ENCODE measurements at regions not wholly inside any gene's neighbourhood (a gene's known extent, or its start where the extent isn't known, plus 50 kb on each side); places are given as distances from the start of the nearest gene placed in this dataset.

DNA sequence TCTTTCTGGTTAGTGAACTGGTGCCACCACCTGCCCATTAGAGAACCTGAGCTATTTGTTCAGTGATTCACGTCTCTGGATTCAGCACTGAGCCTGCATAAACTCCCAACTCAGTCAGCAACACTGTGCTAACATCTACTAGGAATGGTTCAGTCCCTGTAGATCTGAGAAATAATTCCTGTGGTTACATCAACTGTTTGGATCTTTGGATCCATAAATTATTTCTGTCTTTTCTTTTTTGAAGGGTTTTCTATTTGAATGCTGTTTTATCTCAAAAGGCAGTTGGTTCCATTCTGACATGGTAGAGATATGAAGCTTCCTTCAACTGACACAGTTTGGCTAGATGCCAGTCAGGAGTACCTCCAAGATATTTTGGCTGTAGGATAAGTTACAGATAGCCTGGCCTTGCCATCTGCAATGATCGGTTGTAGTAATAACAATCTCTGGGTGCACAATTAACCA is 125.9 kb downstream of the TRMT11 start (continued):
- peak; percentile 94 for TF ChIP-seq PRDM10 (IDR thresholded peaks at IDR 0.05; ENCODE audit: partially characterized antibody)
- no peak for TF ChIP-seq POLR2AphosphoS2 (IDR thresholded peaks at IDR 0.05; ENCODE audit: low read length)
- TF ChIP-seq HEY1 (CRISPR knock-in tag; IDR thresholded peaks at IDR 0.05; ENCODE audit: borderline replicate concordance), result peak; percentile 50; the same call in 1 of the 2 replicates
- no peak for TF ChIP-seq CHD2 (IDR thresholded peaks at IDR 0.05; ENCODE audit: low read depth, low read length)
- TF ChIP-seq TRIM28 (IDR thresholded peaks at IDR 0.05), result no peak
- TF ChIP-seq KAT2B (IDR thresholded peaks at IDR 0.05; ENCODE audit: low read depth, low read length), result no peak
- TF ChIP-seq, protein P1, sequence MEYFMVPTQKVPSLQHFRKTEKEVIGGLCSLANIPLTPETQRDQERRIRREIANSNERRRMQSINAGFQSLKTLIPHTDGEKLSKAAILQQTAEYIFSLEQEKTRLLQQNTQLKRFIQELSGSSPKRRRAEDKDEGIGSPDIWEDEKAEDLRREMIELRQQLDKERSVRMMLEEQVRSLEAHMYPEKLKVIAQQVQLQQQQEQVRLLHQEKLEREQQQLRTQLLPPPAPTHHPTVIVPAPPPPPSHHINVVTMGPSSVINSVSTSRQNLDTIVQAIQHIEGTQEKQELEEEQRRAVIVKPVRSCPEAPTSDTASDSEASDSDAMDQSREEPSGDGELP (CRISPR knock-in tag; IDR thresholded peaks at IDR 0.05; ENCODE audit: borderline replicate concordance), result no peak
- no peak for TF ChIP-seq NONO (IDR thresholded peaks at IDR 0.05; ENCODE audit: low read depth in 2 of 2, low read length in 1 of 2)
- TF ChIP-seq TARDBP (IDR thresholded peaks at IDR 0.05), result no peak
- TF ChIP-seq THRB (CRISPR knock-in tag; conservative IDR thresholded peaks at IDR 0.05), result no peak
- TF ChIP-seq ZNF77 (CRISPR knock-in tag; IDR thresholded peaks at IDR 0.05), result no peak
- 0 out of 2 replicates have a peak, but pooled peaks have one; percentile 42 for TF ChIP-seq ZNF23 (CRISPR knock-in tag; IDR thresholded peaks at IDR 0.05)
- TF ChIP-seq KLF1 (tag; IDR thresholded peaks at IDR 0.05), result no peak
- peak; percentile 67; the same call in 1 of the 2 replicates for TF ChIP-seq MTA1 (IDR thresholded peaks at IDR 0.05; ENCODE audit: borderline replicate concordance)
- TF ChIP-seq FOS (IDR thresholded peaks at IDR 0.05; ENCODE audit: extremely low read depth, insufficient read length), result no peak
- TF ChIP-seq ILF3 (IDR thresholded peaks at IDR 0.05; ENCODE audit: borderline replicate concordance), result no peak
- peak; percentile 94 for TF ChIP-seq TCF3 (CRISPR knock-in tag; IDR thresholded peaks at IDR 0.05)
- peak; percentile 65; the same call in 1 of the 2 replicates for TF ChIP-seq ESRRA (IDR thresholded peaks at IDR 0.05; ENCODE audit: borderline replicate concordance, low read depth)
- TF ChIP-seq BRD9 (IDR thresholded peaks at IDR 0.05; ENCODE audit: low read depth, partially characterized antibody), result no peak
- TF ChIP-seq, protein P2, sequence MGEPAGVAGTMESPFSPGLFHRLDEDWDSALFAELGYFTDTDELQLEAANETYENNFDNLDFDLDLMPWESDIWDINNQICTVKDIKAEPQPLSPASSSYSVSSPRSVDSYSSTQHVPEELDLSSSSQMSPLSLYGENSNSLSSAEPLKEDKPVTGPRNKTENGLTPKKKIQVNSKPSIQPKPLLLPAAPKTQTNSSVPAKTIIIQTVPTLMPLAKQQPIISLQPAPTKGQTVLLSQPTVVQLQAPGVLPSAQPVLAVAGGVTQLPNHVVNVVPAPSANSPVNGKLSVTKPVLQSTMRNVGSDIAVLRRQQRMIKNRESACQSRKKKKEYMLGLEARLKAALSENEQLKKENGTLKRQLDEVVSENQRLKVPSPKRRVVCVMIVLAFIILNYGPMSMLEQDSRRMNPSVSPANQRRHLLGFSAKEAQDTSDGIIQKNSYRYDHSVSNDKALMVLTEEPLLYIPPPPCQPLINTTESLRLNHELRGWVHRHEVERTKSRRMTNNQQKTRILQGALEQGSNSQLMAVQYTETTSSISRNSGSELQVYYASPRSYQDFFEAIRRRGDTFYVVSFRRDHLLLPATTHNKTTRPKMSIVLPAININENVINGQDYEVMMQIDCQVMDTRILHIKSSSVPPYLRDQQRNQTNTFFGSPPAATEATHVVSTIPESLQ (CRISPR knock-in tag; IDR thresholded peaks at IDR 0.05), result no peak
- TF ChIP-seq XRCC4 (IDR thresholded peaks at IDR 0.05; ENCODE audit: extremely low read depth, insufficient read depth, insufficient read length), result no peak
- no peak for TF ChIP-seq CREB3 (tag; conservative IDR thresholded peaks at IDR 0.05; ENCODE audit: low read depth)
